HG03066 (cell line): ENCODE measurements at regions not wholly inside any gene's neighbourhood (a gene's known extent, or its start where the extent isn't known, plus 50 kb on each side); places are given as distances from the start of the nearest gene placed in this dataset.
"Not testable (repeated sequence)": the region's sequence is repeated elsewhere in the genome, so short reads cannot be mapped to it uniquely, and the experiment has no call there.

ENCODE experiments used
- ATAC-seq: cut with Tn5 transposase; IDR thresholded peaks from one replicate; pipeline ENCODE4 v1.9.1; 2021; ENCODE audit warnings: low read depth; ENCODE audit not compliant: unreplicated experiment

- no peak for ATAC-seq
Observed at GRCh38 chr5:105230516-105231157, 1668.0 kb upstream of the NUDT12 start.

GRCh38 chr5:105218018-105218417 lies 1655.4 kb upstream of the NUDT12 start:
- ATAC-seq, result no peak

- ATAC-seq, result no peak
Observed at GRCh38 chr5:105213078-105213477, 1650.5 kb upstream of the NUDT12 start.

GRCh38 chr5:105207066-105207465 lies 1644.5 kb upstream of the NUDT12 start:
- ATAC-seq, result no peak

- ATAC-seq, result no peak
Observed at GRCh38 chr5:105197531-105197930, 1634.9 kb upstream of the NUDT12 start.

GRCh38 chr5:105195765-105196164 lies 1633.2 kb upstream of the NUDT12 start:
- ATAC-seq, result no peak

GRCh38 chr5:105172918-105173317 lies 1610.3 kb upstream of the NUDT12 start:
- no peak for ATAC-seq

GRCh38 chr5:105168806-105169205 lies 1606.2 kb upstream of the NUDT12 start:
- no peak for ATAC-seq

- no peak for ATAC-seq
Observed at GRCh38 chr5:105167092-105167491, 1604.5 kb upstream of the NUDT12 start.

- ATAC-seq, result no peak
Observed at GRCh38 chr5:105163547-105163946, 1601.0 kb upstream of the NUDT12 start.

- not testable (repeated sequence) for ATAC-seq
Observed at GRCh38 chr5:105162557-105162956, 1600.0 kb upstream of the NUDT12 start.

- no peak for ATAC-seq
Observed at GRCh38 chr5:105158526-105158925, 1595.9 kb upstream of the NUDT12 start.

GRCh38 chr5:105150323-105150722 lies 1587.7 kb upstream of the NUDT12 start:
- ATAC-seq, result no peak

- ATAC-seq, result no peak
Observed at GRCh38 chr5:105146867-105147266, 1584.3 kb upstream of the NUDT12 start.

- no peak for ATAC-seq
Observed at GRCh38 chr5:105145152-105145551, 1582.6 kb upstream of the NUDT12 start.

- ATAC-seq, result no peak
Observed at GRCh38 chr5:105134328-105134727, 1571.7 kb upstream of the NUDT12 start.

- ATAC-seq, result no peak
Observed at GRCh38 chr5:105133087-105133486, 1570.5 kb upstream of the NUDT12 start.

GRCh38 chr5:105132581-105132980 lies 1570.0 kb upstream of the NUDT12 start:
- no peak for ATAC-seq

GRCh38 chr5:105131045-105131444 lies 1568.5 kb upstream of the NUDT12 start:
- no peak for ATAC-seq

- ATAC-seq, result no peak
Observed at GRCh38 chr5:105101577-105101976, 1539.0 kb upstream of the NUDT12 start.

- no peak for ATAC-seq
Observed at GRCh38 chr5:105088961-105089360, 1526.4 kb upstream of the NUDT12 start.

- no peak for ATAC-seq
Observed at GRCh38 chr5:105088102-105088501, 1525.5 kb upstream of the NUDT12 start.

GRCh38 chr5:105057893-105058292 lies 1495.3 kb upstream of the NUDT12 start:
- ATAC-seq, result no peak
